Mucosa of stomach (tissue), 1 donor: ENCODE measurements at regions not wholly inside any gene's neighbourhood (a gene's known extent, or its start where the extent isn't known, plus 50 kb on each side); places are given as distances from the start of the nearest gene placed in this dataset.
"Not testable (repeated sequence)": the region's sequence is repeated elsewhere in the genome, so short reads cannot be mapped to it uniquely, and the experiment has no call there.

Source experiments
- H3K27me3 ChIP-seq: one replicate; pipeline ENCODE4 v1.7.0; 2013; ENCODE audit warnings: mild to moderate bottlenecking, low read length; ENCODE audit not compliant: control insufficient read depth, insufficient read depth
- H3K36me3 ChIP-seq: one replicate; pipeline ENCODE4 v1.7.0; 2013; ENCODE audit warnings: low read length; ENCODE audit not compliant: control insufficient read depth, insufficient read depth
- H3K4me1 ChIP-seq: one replicate; pipeline ENCODE4 v1.7.0; 2013; ENCODE audit warnings: mild to moderate bottlenecking, low read length; ENCODE audit not compliant: control insufficient read depth, insufficient read depth
- H3K4me3 ChIP-seq: one replicate; pipeline ENCODE4 v1.7.0; 2013; ENCODE audit warnings: low read length
- H3K9ac ChIP-seq: one replicate; pipeline ENCODE4 v1.7.0; 2013; ENCODE audit warnings: mild to moderate bottlenecking, low read length, moderate library complexity
- H3K9me3 ChIP-seq: one replicate; pipeline ENCODE4 v1.7.0; 2013; ENCODE audit warnings: mild to moderate bottlenecking, low read length, moderate library complexity; ENCODE audit not compliant: control insufficient read depth
- donor health status: Pancreatic carcinoma.

DNA sequence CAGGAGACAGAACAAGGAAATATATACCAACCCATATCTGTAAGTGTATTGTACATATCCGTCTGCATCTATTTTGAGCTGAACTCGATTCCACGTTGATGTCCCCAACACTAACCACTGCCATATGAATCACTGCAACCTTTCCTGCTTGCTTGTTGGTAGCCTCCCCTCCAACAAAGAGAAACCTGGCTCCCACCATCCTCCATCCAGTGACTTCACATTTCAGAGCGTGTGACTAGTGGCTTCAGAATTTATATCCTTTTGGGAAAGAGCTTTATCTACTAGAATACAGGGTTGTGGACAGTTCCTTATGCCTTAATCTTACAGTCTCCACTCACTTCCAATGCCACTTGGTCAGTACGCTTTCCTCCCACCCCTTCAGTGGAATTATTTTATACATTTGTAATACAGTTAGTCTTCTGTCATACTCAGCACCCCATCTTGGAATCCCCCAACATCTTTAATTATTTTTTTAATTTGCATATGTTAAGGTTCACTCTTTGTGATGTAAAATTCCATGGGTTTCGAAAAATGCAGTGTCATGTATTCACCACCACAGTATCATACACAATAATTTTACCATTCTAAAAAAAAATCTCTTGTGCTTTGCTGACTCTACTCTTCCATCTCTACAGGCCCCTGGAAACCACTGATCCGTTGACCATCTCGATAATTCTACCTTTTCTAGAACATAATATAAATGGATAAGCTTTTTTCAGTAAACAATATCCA is 264.7 kb downstream of the BCL2L11 start:
- H3K4me3 ChIP-seq, H3K4me1 ChIP-seq, H3K36me3 ChIP-seq, H3K27me3 ChIP-seq, H3K9ac ChIP-seq, H3K9me3 ChIP-seq: not testable (repeated sequence)

DNA sequence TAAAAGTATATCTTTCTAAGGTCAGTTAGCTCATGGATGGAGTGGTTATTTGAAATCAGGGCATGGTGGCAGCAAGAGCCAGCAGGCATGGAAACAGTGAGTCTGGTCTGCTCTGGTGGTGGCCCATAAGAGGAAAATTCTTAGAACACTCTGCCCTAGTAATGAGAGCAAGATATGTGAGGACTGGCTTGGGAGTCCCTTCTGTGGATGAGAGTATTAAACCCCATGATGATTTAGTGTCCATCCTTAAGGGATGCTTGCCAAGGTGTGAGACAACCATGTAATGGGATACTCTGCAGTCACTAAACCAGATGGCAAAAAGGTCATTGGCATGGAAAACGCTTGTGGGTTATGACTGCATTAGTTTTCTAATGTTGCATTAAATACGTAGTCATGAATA is 269.9 kb downstream of the BCL2L11 start:
- H3K9me3 ChIP-seq, H3K4me1 ChIP-seq, H3K9ac ChIP-seq, H3K36me3 ChIP-seq, H3K27me3 ChIP-seq, H3K4me3 ChIP-seq: not testable (repeated sequence)

DNA sequence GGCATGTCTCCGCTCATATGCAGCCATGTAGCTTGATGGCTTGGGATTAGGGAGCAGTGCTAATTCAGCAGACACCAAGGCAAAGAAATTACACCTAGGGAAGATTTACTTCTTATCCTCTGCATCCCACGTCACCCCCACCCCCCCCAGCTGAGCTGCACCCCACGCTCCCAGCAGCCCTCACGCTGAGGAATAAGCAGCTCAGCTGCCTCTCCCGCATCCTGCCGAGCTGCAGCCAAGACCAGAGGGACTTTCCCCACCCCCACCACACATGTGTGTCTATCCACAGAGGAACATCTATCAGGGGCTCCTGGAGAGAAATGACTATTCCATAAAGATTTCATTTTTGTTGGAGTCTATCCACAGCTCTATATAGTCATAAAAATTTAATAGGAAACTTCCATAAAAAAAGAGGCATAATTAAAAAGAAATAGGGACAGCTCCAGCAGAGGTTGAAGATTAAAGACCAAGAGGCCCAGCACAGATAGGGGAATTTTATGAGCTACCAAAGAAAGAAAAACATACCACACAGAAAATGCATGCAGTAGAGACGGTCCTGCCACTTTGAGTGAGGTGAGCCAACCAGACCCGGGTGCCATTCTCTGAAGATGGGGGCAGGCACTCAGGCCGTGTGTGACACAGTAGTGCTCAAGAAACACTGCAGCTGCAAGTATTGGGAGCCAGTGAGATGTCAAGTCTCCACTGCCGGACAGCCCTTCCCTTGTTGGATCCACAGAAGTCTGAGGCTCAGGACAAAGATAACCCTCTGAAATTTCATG is 274.8 kb downstream of the BCL2L11 start:
- not testable (repeated sequence) for H3K27me3 ChIP-seq, H3K36me3 ChIP-seq, H3K4me1 ChIP-seq, H3K4me3 ChIP-seq, H3K9me3 ChIP-seq, H3K9ac ChIP-seq

DNA sequence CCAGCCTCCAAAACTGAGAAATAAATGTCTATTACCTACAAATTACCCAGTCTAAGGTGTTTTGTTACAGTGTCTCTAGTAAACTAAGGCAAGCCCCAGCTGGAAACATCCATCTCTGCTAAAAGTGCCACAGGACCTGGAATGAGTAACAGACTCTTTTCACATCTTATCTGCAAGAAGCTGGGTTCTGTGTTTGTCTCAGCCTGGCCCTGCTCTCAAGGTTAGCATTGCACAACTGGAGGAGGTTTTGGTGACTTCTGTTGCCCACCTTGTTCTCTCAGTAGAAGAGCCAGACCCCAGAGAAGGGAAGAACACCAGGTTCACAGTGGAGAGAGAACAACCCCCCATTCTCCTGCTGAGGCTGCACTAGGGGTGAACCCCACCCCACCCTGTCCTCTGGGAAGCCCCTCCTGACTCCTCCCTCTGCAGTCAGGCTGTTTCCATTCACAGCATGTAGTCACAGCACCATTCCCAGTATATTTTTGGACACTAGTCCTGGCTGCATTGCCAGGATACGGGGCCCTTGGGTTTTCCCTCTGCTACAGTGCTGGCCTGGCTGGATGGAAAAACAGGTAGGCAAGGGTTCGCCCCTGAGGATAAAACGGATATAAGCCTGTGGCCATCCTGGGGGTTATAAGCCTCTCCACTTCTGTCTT is 280.0 kb downstream of the BCL2L11 start:
- H3K9ac ChIP-seq, H3K9me3 ChIP-seq, H3K36me3 ChIP-seq, H3K4me3 ChIP-seq, H3K27me3 ChIP-seq, H3K4me1 ChIP-seq: not testable (repeated sequence)

GRCh38 chr2:111401270-111402140 is 280.8 kb downstream of the BCL2L11 start:
- not testable (repeated sequence) for H3K4me3 ChIP-seq, H3K4me1 ChIP-seq, H3K9ac ChIP-seq, H3K27me3 ChIP-seq, H3K36me3 ChIP-seq, H3K9me3 ChIP-seq

GRCh38 chr2:111402450-111402849 is 281.7 kb downstream of the BCL2L11 start:
- not testable (repeated sequence) for H3K9me3 ChIP-seq

DNA sequence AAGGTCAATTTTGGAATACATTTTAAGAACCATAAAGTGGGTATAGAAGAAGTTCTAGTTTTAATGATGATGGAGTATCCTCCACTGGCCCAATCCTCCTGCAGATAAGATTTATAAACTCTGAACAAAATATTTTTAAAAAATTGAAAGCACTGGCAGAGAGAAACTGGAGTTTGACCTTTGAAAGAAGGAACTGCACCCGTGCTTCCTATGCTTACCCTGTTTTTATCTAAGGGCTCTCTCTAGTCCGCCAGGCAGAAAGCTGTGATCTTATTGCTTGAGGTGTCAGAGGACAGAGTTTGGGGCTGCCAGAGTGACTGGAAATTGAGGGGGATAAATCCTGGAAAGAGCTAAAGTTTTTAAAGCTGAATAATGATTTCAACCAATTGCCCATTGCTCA is 282.6 kb downstream of the BCL2L11 start:
- H3K36me3 ChIP-seq, H3K9me3 ChIP-seq, H3K27me3 ChIP-seq, H3K4me1 ChIP-seq, H3K9ac ChIP-seq, H3K4me3 ChIP-seq: not testable (repeated sequence)

More at GRCh38 chr2:111402450-111402849, 281.7 kb downstream of the BCL2L11 start:
- not testable (repeated sequence) for H3K36me3 ChIP-seq, H3K4me3 ChIP-seq, H3K9ac ChIP-seq, H3K27me3 ChIP-seq, H3K4me1 ChIP-seq

GRCh38 chr2:111406616-111407015 is 285.9 kb downstream of the BCL2L11 start:
- not testable (repeated sequence) for H3K36me3 ChIP-seq, H3K27me3 ChIP-seq

GRCh38 chr2:111407632-111408194 is 287.0 kb downstream of the BCL2L11 start:
- not testable (repeated sequence) for H3K9ac ChIP-seq, H3K36me3 ChIP-seq, H3K27me3 ChIP-seq, H3K9me3 ChIP-seq, H3K4me3 ChIP-seq, H3K4me1 ChIP-seq

More at GRCh38 chr2:111406616-111407015, 285.9 kb downstream of the BCL2L11 start:
- not testable (repeated sequence) for H3K4me3 ChIP-seq, H3K9ac ChIP-seq, H3K9me3 ChIP-seq, H3K4me1 ChIP-seq

DNA sequence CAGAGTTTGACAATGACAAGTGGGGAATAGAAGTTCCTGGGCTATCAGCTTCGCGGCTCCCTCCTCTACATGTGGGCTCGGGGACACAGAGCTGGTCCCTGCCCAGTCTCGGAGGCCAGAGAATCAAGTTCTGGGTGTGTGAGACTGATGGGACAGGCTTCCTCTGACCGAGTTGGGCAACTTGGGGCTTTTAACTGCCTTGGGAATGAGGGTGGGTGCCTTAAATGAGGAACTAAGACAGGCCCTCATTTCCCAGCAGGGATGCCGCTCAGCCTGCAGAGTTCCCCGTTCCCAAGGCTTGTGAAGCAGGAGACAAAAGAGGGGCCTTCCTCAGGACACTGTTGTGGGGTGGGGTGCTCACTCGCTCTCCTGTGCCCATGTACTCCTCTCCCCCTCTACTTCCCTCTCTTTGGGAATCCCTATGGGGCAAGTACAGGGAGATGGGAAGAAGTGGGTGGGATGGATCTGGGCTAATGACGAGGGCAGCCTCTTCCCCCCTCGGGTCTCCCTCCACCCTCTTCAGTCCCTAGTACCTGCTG is 290.2 kb downstream of the BCL2L11 start:
- not testable (repeated sequence) for H3K4me1 ChIP-seq, H3K4me3 ChIP-seq, H3K27me3 ChIP-seq, H3K9ac ChIP-seq, H3K36me3 ChIP-seq, H3K9me3 ChIP-seq

- H3K4me3 ChIP-seq, H3K9ac ChIP-seq, H3K9me3 ChIP-seq, H3K27me3 ChIP-seq, H3K4me1 ChIP-seq, H3K36me3 ChIP-seq: not testable (repeated sequence)
Observed at GRCh38 chr2:111411867-111412681, 291.4 kb downstream of the BCL2L11 start.
